ENCODE measurements at regions not wholly inside any gene's neighbourhood (a gene's known extent, or its start where the extent isn't known, plus 50 kb on each side); places are given as distances from the start of the nearest gene placed in this dataset.
A peak's percentile ranks its signal among the peaks of the same experiment; 100 is the strongest.

DNA sequence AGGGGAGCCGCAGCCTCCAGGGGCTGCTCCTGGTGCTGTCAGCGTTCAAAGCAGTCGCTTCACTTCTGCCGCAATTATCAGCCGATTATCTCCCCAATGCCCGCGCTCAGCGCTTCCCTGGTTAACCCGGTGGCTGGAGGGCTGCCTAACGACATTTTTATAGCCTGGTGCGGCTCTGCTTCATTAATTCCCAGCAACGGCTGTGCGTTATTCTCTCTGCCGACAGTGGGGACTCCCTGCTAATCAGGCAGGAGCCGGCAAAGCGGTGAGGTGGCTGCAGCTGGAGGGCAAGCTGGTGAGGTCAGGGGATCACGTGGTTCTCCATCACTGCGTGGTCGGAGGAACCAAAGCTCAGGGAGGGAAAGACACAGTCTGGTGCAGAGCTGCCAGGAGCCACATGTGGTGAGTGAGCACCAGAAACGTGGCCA lies 62.9 kb downstream of the GLRX5 start:
- Histone ChIP-seq H3K9ac (ENCODE audit: insufficient read depth, low read length, poor library complexity, severe bottlenecking) (no peak overlapping the region), H4K20me1 (ENCODE audit: insufficient read depth, low read length) (no peaks in the 10 kb centered on the region), H3K27ac (ENCODE audit: low read depth in 1 of 2, low read length in 2 of 2) (no peak overlapping the region), H3K9me3 (replicated peaks in 1 of 2; ENCODE audit: control insufficient read depth in 1 of 2, insufficient read depth in 1 of 2, low read length in 2 of 2) (no peaks in the 10 kb centered on the region), H3K27me3 (ENCODE audit: control insufficient read depth in 2 of 2, insufficient read depth in 2 of 2, low read length in 2 of 2) (peaks cover 18 to 26% of the 10 kb centered on the region in 2 donors), H3K4me2 (replicated peaks; ENCODE audit: extremely low read depth, low read length, poor library complexity, severe bottlenecking) (no peak overlapping the region), H3K4me3 (replicated peaks in 1 of 3; ENCODE audit: low read depth in 2 of 3, low read length in 3 of 3) (no peak overlapping the region), H3K36me3 (replicated peaks in 1 of 2; ENCODE audit: control insufficient read depth in 1 of 2, insufficient read depth in 2 of 2, low read length in 2 of 2) (no peaks in the 10 kb centered on the region), H3K79me2 (ENCODE audit: insufficient read depth, low read length) (no peaks in the 10 kb centered on the region), H2AFZ (ENCODE audit: insufficient read depth, low read depth, low read length, poor library complexity, severe bottlenecking) (no peak overlapping the region), H3K4me1 (ENCODE audit: control insufficient read depth in 1 of 2, insufficient read depth in 2 of 2, low read length in 2 of 2) (no peaks in the 10 kb centered on the region)
- Mint-ChIP-seq H3K4me3 (peak overlapping the region; percentile 34 to 56), H3K9me3 (peaks cover 0 to 5% (median 2%) of the 10 kb centered on the region in 7 donors), H3K36me3 (no peaks in the 10 kb centered on the region), H3K4me1 (no peaks in the 10 kb centered on the region), H3K27me3 (ENCODE audit: low read depth in 3 of 3) (peaks cover 22 to 33% (median 27%) of the 10 kb centered on the region in 3 donors), H3K27ac (no peak overlapping the region)
- intact Hi-C loops (cut with micrococcal nuclease), result no loop called here
- TF ChIP-seq, protein P1, sequence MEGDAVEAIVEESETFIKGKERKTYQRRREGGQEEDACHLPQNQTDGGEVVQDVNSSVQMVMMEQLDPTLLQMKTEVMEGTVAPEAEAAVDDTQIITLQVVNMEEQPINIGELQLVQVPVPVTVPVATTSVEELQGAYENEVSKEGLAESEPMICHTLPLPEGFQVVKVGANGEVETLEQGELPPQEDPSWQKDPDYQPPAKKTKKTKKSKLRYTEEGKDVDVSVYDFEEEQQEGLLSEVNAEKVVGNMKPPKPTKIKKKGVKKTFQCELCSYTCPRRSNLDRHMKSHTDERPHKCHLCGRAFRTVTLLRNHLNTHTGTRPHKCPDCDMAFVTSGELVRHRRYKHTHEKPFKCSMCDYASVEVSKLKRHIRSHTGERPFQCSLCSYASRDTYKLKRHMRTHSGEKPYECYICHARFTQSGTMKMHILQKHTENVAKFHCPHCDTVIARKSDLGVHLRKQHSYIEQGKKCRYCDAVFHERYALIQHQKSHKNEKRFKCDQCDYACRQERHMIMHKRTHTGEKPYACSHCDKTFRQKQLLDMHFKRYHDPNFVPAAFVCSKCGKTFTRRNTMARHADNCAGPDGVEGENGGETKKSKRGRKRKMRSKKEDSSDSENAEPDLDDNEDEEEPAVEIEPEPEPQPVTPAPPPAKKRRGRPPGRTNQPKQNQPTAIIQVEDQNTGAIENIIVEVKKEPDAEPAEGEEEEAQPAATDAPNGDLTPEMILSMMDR (IDR thresholded peaks at IDR 0.05), result no peak
- WGBS (ENCODE audit: insufficient coverage), result 17% methylated on average over 14 of the region's 20 CpGs
- no peak for DNase-seq

DNA sequence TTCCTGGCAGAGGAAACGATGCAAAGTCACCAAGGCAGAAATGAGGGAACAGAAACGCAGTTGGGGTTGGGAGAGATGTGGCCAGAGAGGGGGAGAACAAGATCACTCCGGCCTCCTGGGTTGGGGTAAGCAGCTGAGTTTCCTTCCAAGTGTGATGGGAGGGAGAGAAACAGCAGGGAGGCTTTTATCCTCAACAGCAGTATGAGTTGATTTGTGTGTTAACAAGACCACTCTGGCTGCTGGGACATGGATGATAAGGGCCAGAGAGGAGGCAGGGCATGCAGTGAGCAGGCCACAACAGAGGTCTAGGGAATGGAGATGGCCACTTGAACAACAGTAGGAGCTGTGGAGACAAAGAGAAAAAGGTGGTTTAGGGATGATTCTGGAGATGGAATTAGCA lies 66.8 kb downstream of the GLRX5 start:
- peaks cover 26 to 35% (median 27%) of the 10 kb centered on the region in 3 donors for H3K27me3 Mint-ChIP-seq (ENCODE audit: low read depth in 3 of 3)
- intact Hi-C loops (cut with micrococcal nuclease), result no loop called here
- Histone ChIP-seq H3K9me3 (replicated peaks in 1 of 2; ENCODE audit: control insufficient read depth in 1 of 2, insufficient read depth in 1 of 2, low read length in 2 of 2) (no peaks in the 10 kb centered on the region), H2AFZ (ENCODE audit: insufficient read depth, low read depth, low read length, poor library complexity, severe bottlenecking) (no peak overlapping the region), H3K4me1 (ENCODE audit: control insufficient read depth in 1 of 2, insufficient read depth in 2 of 2, low read length in 2 of 2) (no peaks in the 10 kb centered on the region), H3K36me3 (replicated peaks in 1 of 2; ENCODE audit: control insufficient read depth in 1 of 2, insufficient read depth in 2 of 2, low read length in 2 of 2) (no peaks in the 10 kb centered on the region), H3K4me2 (replicated peaks; ENCODE audit: extremely low read depth, low read length, poor library complexity, severe bottlenecking) (no peak overlapping the region), H3K79me2 (ENCODE audit: insufficient read depth, low read length) (no peaks in the 10 kb centered on the region), H3K27me3 (ENCODE audit: control insufficient read depth in 2 of 2, insufficient read depth in 2 of 2, low read length in 2 of 2) (peaks cover 18 to 22% of the 10 kb centered on the region in 2 donors), H4K20me1 (ENCODE audit: insufficient read depth, low read length) (no peaks in the 10 kb centered on the region), H3K27ac (ENCODE audit: low read depth in 1 of 2, low read length in 2 of 2) (no peak overlapping the region), H3K4me3 (replicated peaks in 1 of 3; ENCODE audit: low read depth in 2 of 3, low read length in 3 of 3) (no peak overlapping the region), H3K9ac (ENCODE audit: insufficient read depth, low read length, poor library complexity, severe bottlenecking) (no peak overlapping the region)
- H3K27ac Mint-ChIP-seq, result no peak overlapping the region
- no peak for DNase-seq
- TF ChIP-seq, protein P1 (IDR thresholded peaks at IDR 0.05), result no peak
- H3K4me1 Mint-ChIP-seq, result no peaks in the 10 kb centered on the region
- H3K9me3 Mint-ChIP-seq, result peaks cover 0 to 5% (median 2%) of the 10 kb centered on the region in 7 donors
- 19% methylated on average over 3 of the region's 3 CpGs for WGBS (ENCODE audit: insufficient coverage)
- no peak overlapping the region for H3K4me3 Mint-ChIP-seq
- H3K36me3 Mint-ChIP-seq, result no peaks in the 10 kb centered on the region
